Endothelial cell of umbilical vein (primary cell): ENCODE measurements at regions not wholly inside any gene's neighbourhood (a gene's known extent, or its start where the extent isn't known, plus 50 kb on each side); places are given as distances from the start of the nearest gene placed in this dataset.

Experiments
- BruUV-seq: library from RNA; stranded (reverse); fragments of 400-500 nt; replicated peaks from 2 replicates; lab custom pipeline; 2021; lab: Mats Ljungman, UMichigan
- CTCF ChIA-PET: fragments of 300-600, 350-600 bp; sonication (Branson Sonifier 250); formaldehyde crosslinking; loops from one replicate; lab custom pipeline; 2021; ENCODE audit warnings: antibody characterized with exemption, inconsistent platforms; lab: Charles Lee
- POLR2A ChIA-PET: fragments of 300-600, 350-600 bp; sonication (Branson Sonifier 250); formaldehyde crosslinking; loops from one replicate; lab custom pipeline; 2021; ENCODE audit warnings: antibody characterized with exemption, inconsistent platforms; lab: Charles Lee
- DNase-seq: peaks from one replicate; pipeline ENCODE4 v3.0.0-alpha.2; 2011; ENCODE audit warnings: low read depth, low spot score
- FAIRE-seq: peaks from 2 replicates; lab custom pipeline; 2011; peaks lifted over from hg19 to GRCh38; lab: Jason Lieb, UNC
- H2AFZ ChIP-seq: 2 replicates; pipeline ENCODE4 v1.6.0; 2012; ENCODE audit warnings: low read depth, low read length, control low read depth, inconsistent platforms
- H3K27ac ChIP-seq: 2 replicates; pipeline ENCODE4 v1.5.1; 2011; ENCODE audit warnings: low read depth, mild to moderate bottlenecking, control low read depth, low read length, moderate library complexity; ENCODE audit not compliant: insufficient read depth
- H3K27me3 ChIP-seq, 2 experiments: 2 replicates each; pipeline versions ENCODE4 v1.6.0 to v1.6.1; 2011; ENCODE audit warnings: low read length in 2 of 2, mixed read lengths in 1 of 2; ENCODE audit not compliant: control insufficient read depth in 2 of 2, insufficient read depth in 2 of 2
- H3K36me3 ChIP-seq, 2 experiments: 2 replicates in 1 of 2; 3 replicates in 1 of 2; pipeline ENCODE4 v1.5.1; 2011; ENCODE audit warnings: low read length in 2 of 2, mild to moderate bottlenecking in 1 of 2, moderate library complexity in 1 of 2; ENCODE audit not compliant: control insufficient read depth in 2 of 2, insufficient read depth in 2 of 2; ENCODE audit errors: extremely low read depth in 1 of 2
- H3K4me1 ChIP-seq: 3 replicates; pipeline ENCODE4 v1.5.1; 2011; ENCODE audit warnings: mild to moderate bottlenecking, low read length; ENCODE audit not compliant: control insufficient read depth, insufficient read depth; ENCODE audit errors: extremely low read depth
- H3K4me2 ChIP-seq: 2 replicates; pipeline ENCODE4 v1.6.1; 2011; ENCODE audit warnings: low read length, control low read depth, mixed read lengths; ENCODE audit not compliant: insufficient read depth
- H3K4me3 ChIP-seq, 3 experiments: fragments of 200-600 bp in 1 of 3; sonication (generic), shearing (Covaris generic) in 1 of 3; replicated peaks in 1 of 3; 2 replicates each; pipeline ENCODE4 v1.5.1; 2011 to 2016; ENCODE audit warnings: control low read depth in 3 of 3, low read length in 3 of 3, mild to moderate bottlenecking in 2 of 3, inconsistent platforms in 1 of 3, low read depth in 1 of 3, moderate library complexity in 1 of 3; ENCODE audit not compliant: insufficient read depth in 1 of 3
- H3K79me2 ChIP-seq: 2 replicates; pipeline ENCODE4 v1.6.0; 2012; ENCODE audit warnings: low read length, inconsistent platforms; ENCODE audit not compliant: control insufficient read depth, insufficient read depth
- H3K9ac ChIP-seq: replicated peaks from 2 replicates; pipeline ENCODE3; 2011; ENCODE audit warnings: low read length, control low read depth; ENCODE audit not compliant: insufficient read depth; ENCODE audit errors: extremely low read depth
- H3K9me1 ChIP-seq: replicated peaks from 3 replicates; pipeline ENCODE4 v1.6.0; 2011; ENCODE audit warnings: mild to moderate bottlenecking, low read length; ENCODE audit not compliant: control insufficient read depth, insufficient read depth; ENCODE audit errors: extremely low read depth
- H3K9me3 ChIP-seq: replicated peaks from 2 replicates; pipeline ENCODE4 v1.5.1; 2012; ENCODE audit warnings: low read length, inconsistent platforms; ENCODE audit not compliant: control insufficient read depth, insufficient read depth
- H4K20me1 ChIP-seq: replicated peaks from 2 replicates; pipeline ENCODE3; 2011; ENCODE audit warnings: mild to moderate bottlenecking, low read length; ENCODE audit not compliant: control insufficient read depth, insufficient read depth; ENCODE audit errors: extremely low read depth
- EZH2 ChIP-seq: IDR thresholded peaks from 2 replicates; pipeline ENCODE4 v1.6.1; 2012; ENCODE audit warnings: borderline replicate concordance, low read depth, mild to moderate bottlenecking, moderate library complexity, low read length, inconsistent platforms; ENCODE audit not compliant: severe bottlenecking
- FOS ChIP-seq: IDR thresholded peaks from 2 replicates; pipeline ENCODE4 v1.6.1; 2011; ENCODE audit warnings: mild to moderate bottlenecking, low read length, moderate library complexity, borderline replicate concordance; ENCODE audit not compliant: insufficient read depth
- GATA2 ChIP-seq: IDR thresholded peaks from 2 replicates; pipeline ENCODE4 v1.7.0; 2011; ENCODE audit warnings: low read depth, mild to moderate bottlenecking, moderate library complexity, mixed read lengths, low read length; ENCODE audit not compliant: insufficient read length, insufficient read depth
- JUN ChIP-seq: IDR thresholded peaks from 2 replicates; pipeline ENCODE4 v1.6.1; 2011; ENCODE audit warnings: borderline replicate concordance, low read depth; ENCODE audit not compliant: insufficient read length, insufficient read depth
- MAX ChIP-seq: IDR thresholded peaks from 2 replicates; pipeline ENCODE4 v1.6.1; 2011; ENCODE audit not compliant: insufficient read depth, insufficient read length
- MYC ChIP-seq: IDR thresholded peaks from one replicate; pipeline ENCODE4 v1.6.1; 2011; ENCODE audit warnings: mild to moderate bottlenecking, low read depth, low read length
- POLR2A ChIP-seq: IDR thresholded peaks from 2 replicates; pipeline ENCODE4 v1.6.1; 2012; ENCODE audit warnings: low read depth, mild to moderate bottlenecking, control low read depth, low read length
- POLR2AphosphoS5 ChIP-seq: IDR thresholded peaks from 2 replicates; pipeline ENCODE4 v1.6.1; 2012; ENCODE audit warnings: low read depth, mild to moderate bottlenecking, control low read depth, low read length, moderate library complexity; ENCODE audit not compliant: insufficient read depth
- dilution Hi-C: fragments of 300-500 bp; cut with MboI; formaldehyde crosslinking; loops from one replicate; pipeline ENCODE4 v1.15.0; 2019; ENCODE audit warnings: low sequenced_read_pairs; ENCODE audit not compliant: extremely low pct_ligation_motif_present
- intact Hi-C: fragments of 100-400 bp; cut with micrococcal nuclease; formaldehyde crosslinking; loops from one replicate; pipeline ENCODE4 v1.10.0; 2022
- TF ChIP-seq, protein P1 (sequence below), 2 donors: IDR thresholded peaks; 1 replicate in 1 of 2; 2 replicates in 1 of 2; pipeline ENCODE4 v1.5.1; 2011; ENCODE audit warnings: low read length in 2 of 2, mild to moderate bottlenecking in 2 of 2, moderate library complexity in 2 of 2, control low read depth in 1 of 2, inconsistent platforms in 1 of 2, low read depth in 1 of 2; ENCODE audit not compliant: insufficient read depth in 1 of 2; ENCODE audit errors: extremely low read depth in 1 of 2

DNA sequence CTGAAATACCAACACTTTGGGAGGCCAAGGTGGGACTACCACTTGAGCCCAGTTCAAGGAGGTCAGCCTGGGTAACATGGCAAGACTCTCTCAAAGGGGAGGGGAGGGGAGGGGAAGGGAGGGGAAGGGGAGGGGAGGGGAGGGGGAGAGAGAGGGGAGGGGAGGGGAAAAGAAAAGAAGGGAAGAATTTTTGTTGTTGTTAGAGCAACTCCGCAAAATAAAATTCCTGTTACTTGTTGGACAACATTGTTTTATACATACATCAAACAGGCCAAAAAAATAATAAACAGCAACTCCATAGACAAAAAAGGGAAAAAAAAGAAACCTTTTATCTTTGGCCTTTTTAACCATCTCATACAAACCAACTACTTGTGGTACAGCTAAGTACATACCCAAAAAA is 57.3 kb upstream of the TRIM24 start:
- no peak overlapping the region for H3K4me2 ChIP-seq
- dilution Hi-C loops (no loop called here), intact Hi-C loops (no loop called here)
- BruUV-seq = no TSS peak
- peaks cover 11% of the 10 kb centered on the region for H3K4me1 ChIP-seq
- POLR2A ChIA-PET = no interaction called here
- no peaks in the 10 kb centered on the region for H3K9me1 ChIP-seq
- no peak overlapping the region for H3K27ac ChIP-seq
- no peaks in the 10 kb centered on the region for H4K20me1 ChIP-seq
- FAIRE-seq (no peak), DNase-seq (no peak)
- no peaks in the 10 kb centered on the region for H3K27me3 ChIP-seq
- H3K4me3 ChIP-seq = no peak overlapping the region
- no peaks in the 10 kb centered on the region for H3K36me3 ChIP-seq
- no peak overlapping the region for H3K9ac ChIP-seq
- TF ChIP-seq, protein P1, sequence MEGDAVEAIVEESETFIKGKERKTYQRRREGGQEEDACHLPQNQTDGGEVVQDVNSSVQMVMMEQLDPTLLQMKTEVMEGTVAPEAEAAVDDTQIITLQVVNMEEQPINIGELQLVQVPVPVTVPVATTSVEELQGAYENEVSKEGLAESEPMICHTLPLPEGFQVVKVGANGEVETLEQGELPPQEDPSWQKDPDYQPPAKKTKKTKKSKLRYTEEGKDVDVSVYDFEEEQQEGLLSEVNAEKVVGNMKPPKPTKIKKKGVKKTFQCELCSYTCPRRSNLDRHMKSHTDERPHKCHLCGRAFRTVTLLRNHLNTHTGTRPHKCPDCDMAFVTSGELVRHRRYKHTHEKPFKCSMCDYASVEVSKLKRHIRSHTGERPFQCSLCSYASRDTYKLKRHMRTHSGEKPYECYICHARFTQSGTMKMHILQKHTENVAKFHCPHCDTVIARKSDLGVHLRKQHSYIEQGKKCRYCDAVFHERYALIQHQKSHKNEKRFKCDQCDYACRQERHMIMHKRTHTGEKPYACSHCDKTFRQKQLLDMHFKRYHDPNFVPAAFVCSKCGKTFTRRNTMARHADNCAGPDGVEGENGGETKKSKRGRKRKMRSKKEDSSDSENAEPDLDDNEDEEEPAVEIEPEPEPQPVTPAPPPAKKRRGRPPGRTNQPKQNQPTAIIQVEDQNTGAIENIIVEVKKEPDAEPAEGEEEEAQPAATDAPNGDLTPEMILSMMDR (IDR thresholded peaks at IDR 0.05; ENCODE audit: extremely low read depth in 1 of 2, insufficient read depth in 1 of 2, low read depth in 1 of 2, low read length in 2 of 2) = no peak
- TF ChIP-seq POLR2AphosphoS5 (no peak), EZH2 (no peak), MYC (no peak), JUN (no peak), FOS (no peak), GATA2 (no peak), POLR2A (no peak), MAX (no peak)
- CTCF ChIA-PET = no interaction called here
- H3K79me2 ChIP-seq = no peaks in the 10 kb centered on the region
- no peak overlapping the region for H2AFZ ChIP-seq
- H3K9me3 ChIP-seq = no peaks in the 10 kb centered on the region
